ENCODE measurements at regions not wholly inside any gene's neighbourhood (a gene's known extent, or its start where the extent isn't known, plus 50 kb on each side); places are given as distances from the start of the nearest gene placed in this dataset.
"Not testable (repeated sequence)": the region's sequence is repeated elsewhere in the genome, so short reads cannot be mapped to it uniquely, and the experiment has no call there.

DNA sequence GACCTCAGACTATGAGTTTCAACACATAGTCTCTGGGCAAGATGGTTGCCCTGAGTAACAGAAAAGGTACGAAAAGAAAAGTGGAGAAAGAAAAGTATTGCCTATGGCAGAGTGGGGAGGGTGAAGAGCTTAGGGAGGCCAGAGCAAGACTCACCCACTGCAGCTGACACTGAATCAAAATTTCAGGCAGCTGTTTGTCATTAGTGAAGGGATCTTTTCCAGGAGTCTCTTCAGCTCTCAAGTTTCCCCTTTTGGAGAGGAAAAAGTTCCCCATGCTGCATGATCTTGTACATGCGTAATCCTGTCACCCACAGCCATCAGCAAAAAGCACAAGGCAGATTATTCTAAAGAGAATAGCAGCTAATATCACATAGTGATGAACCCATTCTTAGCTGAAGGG is 616.9 kb upstream of the GBE1 start:
- intact Hi-C loops (cut with DNase I) = no loop called here
- no peak for DNase-seq (ENCODE audit: low spot score)

DNA sequence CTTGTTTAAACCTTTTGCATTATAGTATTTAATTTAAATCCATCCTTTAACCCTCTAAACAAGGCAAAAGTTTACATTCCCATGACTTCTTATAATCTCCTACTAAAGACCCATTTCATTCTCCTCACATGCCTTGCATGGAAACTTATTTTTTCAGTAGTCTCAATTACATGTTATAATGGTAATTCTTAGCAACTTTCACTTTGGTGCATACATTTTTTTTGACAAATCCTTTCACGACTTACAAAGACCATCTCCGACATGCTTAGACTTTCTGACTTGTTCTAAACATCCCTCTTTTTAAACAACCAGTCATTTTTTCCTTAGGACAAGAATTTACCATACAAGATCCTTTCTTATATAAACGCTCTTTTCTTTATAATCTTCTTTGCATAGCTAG is 615.4 kb upstream of the GBE1 start:
- DNase-seq (ENCODE audit: low spot score) = no peak
- intact Hi-C loops (cut with DNase I) = no loop called here

DNA sequence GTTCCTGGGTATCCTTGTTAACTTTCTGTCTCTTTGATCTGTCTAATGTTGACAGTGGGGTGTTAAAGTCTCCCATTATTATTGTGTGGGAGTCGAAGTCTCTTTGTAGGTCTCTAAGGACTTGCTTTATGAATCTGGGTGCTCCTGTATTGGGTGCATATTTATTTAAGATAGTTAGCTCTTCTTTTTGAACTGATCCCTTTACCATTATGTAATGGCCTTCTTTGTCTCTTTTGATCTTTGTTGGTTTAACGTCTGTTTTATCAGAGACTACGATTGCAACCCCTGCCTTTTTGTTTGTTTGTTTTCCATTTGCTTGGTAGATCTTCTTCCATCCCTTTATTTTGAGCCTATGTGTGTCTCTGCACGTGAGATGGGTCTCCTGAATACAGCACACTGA is 612.4 kb upstream of the GBE1 start:
- intact Hi-C loops (cut with DNase I) = not testable (repeated sequence)

DNA sequence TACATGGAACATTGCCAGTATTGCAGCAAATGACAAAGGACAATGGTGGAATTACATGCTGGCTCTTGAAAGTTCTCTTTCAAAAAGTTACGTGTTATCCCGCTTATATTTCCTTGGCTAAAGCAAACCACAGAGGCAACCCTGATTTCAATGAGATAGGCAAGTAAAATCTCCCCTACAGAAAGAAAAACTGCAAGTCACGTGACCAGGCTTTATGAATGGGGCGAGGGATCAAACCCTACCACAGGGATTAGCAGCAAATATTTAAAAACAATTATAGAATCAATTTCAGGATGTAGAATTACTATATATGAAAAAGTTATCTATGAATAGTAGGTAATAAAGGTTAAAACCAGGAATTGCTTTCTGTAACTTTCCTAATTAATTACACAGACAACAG is 603.4 kb upstream of the GBE1 start:
- DNase-seq (ENCODE audit: low spot score) = no peak
- intact Hi-C loops (cut with DNase I) = no loop called here

More for the DNA sequence above, 612.4 kb upstream of the GBE1 start:
- not testable (repeated sequence) for DNase-seq (ENCODE audit: low spot score)

DNA sequence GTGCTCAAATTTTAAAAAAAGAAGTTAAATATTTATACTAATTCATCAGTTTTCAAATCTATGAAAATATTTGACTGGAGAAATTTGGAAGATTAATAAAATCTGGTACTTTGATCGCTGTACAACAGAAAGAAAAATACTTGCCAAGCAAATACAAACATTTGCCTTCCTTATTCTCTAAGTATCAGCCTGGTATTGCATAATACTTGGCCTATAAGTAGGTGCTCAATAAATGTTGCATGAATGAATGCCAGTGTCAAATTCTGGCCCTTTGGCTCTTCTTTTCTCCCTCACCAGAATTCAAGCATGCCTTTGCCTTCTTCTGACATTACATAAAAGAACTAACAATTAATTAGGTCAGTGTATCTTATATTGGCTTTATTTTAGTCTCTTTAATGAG is 601.7 kb upstream of the GBE1 start:
- DNase-seq (ENCODE audit: low spot score) = no peak
- intact Hi-C loops (cut with DNase I) = no loop called here

DNA sequence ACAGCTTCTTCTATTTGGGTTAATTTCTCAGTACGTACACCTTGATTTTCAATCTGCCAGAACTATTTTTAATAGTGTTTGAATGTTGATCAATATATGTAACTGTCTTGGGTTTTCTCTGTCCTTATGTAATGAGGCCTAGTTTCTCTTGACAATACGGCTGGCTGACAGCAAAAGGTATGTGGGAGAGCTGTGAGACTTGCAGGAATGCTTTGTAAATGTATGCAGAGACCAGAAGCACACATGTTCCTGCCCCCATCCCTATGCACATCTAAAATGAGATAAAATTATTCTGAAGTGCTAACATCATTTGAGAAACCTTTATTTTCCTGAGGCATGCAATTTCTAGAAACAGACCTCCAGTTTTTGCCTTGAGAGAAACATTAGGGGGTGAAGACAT is 593.8 kb upstream of the GBE1 start:
- DNase-seq (ENCODE audit: low spot score) = no peak
- intact Hi-C loops (cut with DNase I) = no loop called here

DNA sequence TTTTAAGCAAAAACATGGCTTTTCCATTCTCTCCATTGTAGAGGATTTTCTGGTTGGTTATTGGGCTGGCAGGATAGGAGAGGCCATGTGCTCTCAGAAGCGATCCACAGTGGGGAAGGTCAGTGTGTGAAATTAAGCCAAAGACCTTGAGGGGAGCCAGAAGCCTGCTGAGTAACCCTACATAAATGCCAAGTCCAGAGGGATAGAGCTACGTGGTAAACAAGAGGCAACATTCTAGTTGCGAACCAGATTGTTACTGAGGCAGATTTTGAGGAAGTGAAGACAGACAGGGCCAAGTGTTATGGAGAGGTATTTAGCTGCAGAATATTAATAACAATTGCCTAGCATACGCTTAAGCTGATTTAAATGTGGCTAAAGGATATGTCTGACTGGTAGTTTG is 592.8 kb upstream of the GBE1 start:
- intact Hi-C loops (cut with DNase I) = no loop called here
- DNase-seq (ENCODE audit: low spot score) = no peak

DNA sequence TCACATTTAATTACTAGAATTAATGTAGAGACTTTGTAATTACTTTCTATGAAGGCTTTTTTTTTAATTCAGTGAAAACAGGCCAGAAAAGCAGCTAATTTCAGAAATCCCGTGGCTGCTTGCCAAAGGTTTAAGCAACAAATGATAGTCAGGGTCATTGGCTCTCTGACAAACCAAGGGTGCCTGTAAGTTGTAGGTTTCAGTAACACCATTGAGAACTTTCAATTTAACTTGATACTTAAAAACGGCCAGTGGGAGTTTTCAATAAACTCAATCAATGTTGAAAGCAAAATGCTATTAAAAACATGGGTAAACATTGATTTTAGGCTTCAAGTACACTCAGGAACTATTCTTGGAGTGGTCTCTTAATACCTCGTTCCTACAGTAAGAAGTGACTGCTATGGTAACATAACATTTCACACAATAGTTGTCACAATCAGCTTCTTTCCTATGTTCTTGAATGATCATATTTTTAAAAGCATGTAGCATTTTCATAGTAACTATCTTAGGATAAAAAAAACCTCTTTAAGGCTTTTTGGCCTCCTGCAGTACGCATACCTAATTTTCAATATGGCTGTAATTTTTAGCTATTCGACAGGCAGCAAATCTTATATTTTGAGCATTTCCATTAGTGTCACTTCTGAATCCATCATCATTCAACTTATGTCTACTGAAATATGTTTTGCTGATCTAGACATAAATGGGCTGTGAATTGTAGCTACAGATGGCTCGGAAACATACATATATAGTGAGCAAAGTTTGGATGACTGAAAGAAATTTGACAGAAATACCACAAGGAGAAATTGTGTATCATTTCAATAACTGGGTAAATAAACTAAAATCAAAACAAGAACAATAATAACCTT is 592.1 kb upstream of the GBE1 start:
- intact Hi-C loops (cut with DNase I) = no loop called here
- DNase-seq (ENCODE audit: low spot score) = no peak

DNA sequence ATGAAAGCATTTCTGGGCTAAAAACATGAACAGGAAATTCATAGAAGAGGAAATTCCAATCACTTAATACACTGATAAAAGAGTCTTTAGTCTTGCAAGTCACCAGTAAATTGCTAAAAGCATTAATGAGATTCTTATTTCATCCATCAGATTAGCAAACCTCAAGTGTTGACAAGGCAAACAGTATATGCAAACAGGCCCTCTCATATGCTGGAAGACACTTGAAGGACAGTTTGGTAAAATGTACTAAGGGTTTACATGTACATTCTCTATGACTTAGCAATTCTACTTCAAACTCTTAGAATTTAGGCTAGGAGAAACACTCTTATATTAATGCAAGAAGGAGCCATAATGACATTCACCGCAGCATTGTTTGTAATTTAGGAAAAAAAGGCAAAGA is 586.1 kb upstream of the GBE1 start:
- intact Hi-C loops (cut with DNase I) = no loop called here
- DNase-seq (ENCODE audit: low spot score) = no peak

DNA sequence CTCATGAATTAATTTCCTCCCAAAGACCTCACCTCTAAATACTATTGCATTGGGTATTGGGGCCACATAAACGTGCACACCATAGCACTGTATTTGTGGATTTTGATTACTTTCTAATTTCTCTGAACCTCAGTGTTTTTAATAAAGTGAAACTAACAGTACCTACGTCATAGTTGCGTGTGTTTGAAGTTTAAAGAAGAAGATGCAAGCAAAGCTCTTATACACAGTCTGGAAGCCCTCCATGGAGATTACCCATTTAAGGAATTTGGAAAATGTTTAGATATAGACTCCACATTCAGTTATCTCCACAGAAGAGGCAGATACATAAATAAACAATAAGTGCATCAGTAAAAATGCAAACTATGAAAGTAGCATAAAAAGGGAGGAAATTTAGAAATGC is 581.1 kb upstream of the GBE1 start:
- intact Hi-C loops (cut with DNase I) = no loop called here

DNA sequence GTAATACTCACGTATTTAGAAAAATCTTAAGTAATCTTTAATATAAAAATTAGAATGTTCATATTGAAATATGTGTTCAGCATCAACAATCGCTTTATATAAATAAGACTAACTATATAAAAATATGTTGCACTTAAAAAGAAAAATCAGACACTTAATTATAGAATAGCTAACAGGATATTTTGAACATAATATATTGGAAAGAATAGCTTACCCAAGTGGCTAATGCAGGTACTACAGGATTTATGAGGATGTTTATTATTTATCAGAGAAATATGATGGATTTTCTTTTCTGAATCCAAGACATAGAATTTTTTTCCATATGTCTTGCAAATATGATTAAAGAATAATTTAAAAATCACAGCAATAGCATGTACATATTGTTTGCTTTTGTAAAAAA is 567.9 kb upstream of the GBE1 start:
- intact Hi-C loops (cut with DNase I) = no loop called here
- no peak for DNase-seq (ENCODE audit: low spot score)

More for the DNA sequence above, 581.1 kb upstream of the GBE1 start:
- no peak for DNase-seq (ENCODE audit: low spot score)

DNA sequence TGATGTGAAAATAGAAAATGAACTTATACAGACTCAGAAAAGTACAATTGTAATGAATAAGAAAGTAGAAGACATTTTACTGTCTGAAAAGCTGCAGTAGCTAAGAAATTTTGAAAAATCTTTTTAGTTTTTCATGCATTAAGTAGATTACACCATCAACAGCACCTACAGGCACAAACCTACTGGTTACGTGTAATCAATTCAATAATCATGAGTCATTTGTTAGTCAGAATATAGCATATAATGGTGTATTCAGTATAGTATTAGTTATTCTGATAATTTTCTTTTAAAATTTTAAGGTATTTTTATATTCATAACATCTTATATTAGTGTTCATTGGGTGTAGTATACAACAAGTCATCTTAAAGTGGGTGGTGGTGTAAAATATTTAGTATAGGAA is 550.5 kb upstream of the GBE1 start:
- intact Hi-C loops (cut with DNase I) = no loop called here
- no peak for DNase-seq (ENCODE audit: low spot score)

DNA sequence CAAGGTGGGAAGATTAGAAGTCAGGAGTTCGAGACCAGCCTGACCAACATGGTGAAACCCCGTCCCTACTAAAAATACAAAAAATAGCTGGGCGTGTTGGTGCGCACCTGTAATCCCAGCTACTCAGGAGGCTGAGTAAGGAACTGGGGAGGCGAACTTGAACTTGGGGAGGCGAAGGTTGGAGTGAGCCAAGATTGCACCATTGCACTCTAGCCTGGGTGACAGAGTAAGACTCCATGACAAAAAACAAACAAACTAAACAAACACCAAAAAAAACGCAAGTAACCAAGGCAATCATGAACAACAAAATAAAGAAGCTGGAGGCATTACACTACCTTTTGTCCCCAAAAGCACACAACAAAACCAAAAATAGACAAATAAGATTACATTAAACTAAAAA is 547.3 kb upstream of the GBE1 start:
- DNase-seq (ENCODE audit: low spot score) = no peak
- intact Hi-C loops (cut with DNase I) = no loop called here

DNA sequence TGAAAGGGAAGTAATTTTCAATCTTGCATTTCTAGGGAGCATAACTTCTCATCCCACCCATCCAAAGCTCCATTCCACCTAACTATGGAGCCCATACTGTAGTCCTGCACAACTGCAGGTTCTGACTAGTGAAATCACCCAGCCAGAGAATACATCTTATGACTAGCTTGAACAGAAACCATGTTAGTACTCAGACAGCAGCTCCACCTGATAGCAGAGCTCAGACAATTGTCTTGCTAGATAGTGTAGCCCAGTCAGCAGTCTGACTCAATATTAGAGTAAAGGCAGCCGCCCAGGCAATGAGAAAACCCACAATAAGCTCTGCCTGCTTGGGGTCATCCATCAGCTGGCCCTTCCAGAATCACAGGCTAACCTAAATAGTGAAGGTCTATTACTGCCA is 544.7 kb upstream of the GBE1 start:
- no peak for DNase-seq (ENCODE audit: low spot score)
- intact Hi-C loops (cut with DNase I) = no loop called here

DNA sequence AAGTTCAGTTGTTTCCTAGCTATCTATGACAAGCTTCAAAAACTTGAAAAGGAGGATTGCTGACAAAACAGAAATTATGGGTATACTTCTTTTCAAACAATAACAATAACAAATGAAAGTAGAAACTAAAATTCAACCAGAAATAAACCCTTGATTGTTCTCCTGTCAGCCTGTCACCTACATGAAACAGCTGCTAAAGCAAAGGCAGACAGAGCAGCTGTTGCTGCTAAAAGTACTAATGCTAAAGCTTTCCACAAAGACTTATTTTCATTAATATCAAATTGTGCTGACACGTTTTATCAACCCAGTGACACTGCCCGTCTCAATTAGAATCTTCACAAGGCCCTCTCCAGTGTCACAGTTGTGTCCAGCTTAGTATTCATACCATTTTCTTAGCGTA is 533.2 kb upstream of the GBE1 start:
- intact Hi-C loops (cut with DNase I) = no loop called here
- DNase-seq (ENCODE audit: low spot score) = no peak

DNA sequence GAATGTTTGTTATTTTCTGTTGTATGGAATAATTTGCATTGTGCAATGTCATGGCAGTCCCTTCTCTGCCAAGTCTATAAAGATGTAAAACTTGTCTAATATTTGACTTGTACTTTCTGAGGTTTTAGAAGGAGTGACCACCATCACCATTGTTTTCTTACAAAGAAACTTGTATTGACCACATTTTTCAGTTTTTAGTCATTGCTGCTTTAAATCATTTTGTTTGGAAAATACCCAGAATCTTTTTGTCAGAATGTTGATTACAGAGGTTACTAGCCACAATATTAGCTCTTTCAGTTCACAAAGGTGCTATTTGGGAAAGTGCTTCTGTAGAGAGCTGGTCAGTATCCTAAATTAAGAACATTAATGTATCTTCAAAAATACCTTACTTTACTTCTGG is 532.4 kb upstream of the GBE1 start:
- intact Hi-C loops (cut with DNase I) = no loop called here
- no peak for DNase-seq (ENCODE audit: low spot score)

DNA sequence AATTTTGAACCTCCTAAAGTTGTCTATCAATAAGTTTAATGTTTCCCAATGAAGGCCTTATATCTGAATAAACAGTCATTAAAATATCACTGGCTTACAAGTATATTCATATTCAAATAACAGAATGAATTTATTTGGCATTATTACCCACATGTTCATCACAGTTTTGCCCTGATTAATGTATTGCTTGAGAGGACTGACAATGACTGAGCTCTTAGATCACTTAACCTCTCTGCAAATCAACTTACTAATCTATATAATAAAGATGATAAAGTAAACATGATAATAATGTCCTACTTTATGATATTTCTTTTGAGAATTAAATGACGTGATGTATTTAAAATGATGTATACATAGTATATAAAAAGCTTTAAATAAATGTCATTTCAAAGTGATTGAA is 532.0 kb upstream of the GBE1 start:
- intact Hi-C loops (cut with DNase I) = no loop called here
- no peak for DNase-seq (ENCODE audit: low spot score)

DNA sequence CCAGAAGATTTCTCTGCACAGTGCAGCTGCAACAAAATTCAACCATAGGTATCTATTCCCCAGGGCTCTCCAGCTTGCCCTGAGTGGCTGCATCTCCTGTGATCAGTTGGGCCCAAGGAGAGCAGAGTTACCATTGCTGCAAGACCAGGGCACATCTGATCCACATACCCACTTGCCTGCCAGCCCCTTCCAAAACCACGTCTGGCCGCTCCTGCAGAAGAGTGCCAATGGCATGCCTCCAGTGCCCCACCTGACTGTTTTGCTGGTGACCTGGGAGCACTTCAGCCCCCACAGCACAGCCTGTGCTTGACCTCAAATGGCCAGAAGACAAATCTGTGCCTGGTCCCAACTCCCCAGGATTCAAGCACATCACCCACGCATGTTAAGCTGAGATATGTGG is 526.1 kb upstream of the GBE1 start:
- intact Hi-C loops (cut with DNase I) = no loop called here
- no peak for DNase-seq (ENCODE audit: low spot score)

DNA sequence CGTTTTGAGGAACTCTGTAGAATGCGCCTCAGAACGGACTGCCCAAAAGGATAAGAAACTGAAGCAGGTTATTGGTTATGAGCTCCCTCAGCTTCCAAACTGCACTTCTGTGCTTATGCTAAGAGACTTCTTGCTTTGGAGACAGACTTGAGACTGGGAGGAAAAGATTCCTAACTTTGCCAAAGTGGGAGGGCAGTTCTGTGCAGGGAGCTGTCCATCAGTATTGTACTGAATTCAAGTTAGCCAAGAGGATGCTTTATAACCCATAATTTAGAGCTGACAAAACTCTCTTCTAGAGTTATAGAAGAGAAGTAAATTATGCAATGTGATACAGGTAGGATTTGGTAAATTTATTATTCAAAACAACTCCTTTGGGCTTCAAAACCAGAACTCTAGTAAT is 519.8 kb upstream of the GBE1 start:
- intact Hi-C loops (cut with DNase I) = no loop called here
- DNase-seq (ENCODE audit: low spot score) = no peak

DNA sequence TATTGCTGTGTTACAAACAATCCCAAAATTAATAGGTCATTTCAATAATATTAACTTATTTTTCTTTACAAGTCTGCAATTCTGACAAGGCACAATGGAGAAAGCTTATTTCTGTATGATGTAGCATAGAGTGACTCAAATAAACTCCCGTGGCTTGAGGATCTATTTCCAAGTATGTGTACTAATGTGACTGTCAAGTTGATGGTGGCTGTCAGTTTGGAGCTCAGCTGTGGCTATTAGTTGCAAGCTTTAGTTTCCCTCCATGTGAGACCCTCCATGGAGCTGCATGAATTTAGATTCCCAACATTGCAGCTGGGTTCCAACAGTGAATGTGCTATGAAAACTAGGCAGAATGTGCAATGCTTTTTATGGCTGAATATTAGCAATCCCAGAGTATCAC is 515.5 kb upstream of the GBE1 start:
- intact Hi-C loops (cut with DNase I) = no loop called here
- DNase-seq (ENCODE audit: low spot score) = no peak

DNA sequence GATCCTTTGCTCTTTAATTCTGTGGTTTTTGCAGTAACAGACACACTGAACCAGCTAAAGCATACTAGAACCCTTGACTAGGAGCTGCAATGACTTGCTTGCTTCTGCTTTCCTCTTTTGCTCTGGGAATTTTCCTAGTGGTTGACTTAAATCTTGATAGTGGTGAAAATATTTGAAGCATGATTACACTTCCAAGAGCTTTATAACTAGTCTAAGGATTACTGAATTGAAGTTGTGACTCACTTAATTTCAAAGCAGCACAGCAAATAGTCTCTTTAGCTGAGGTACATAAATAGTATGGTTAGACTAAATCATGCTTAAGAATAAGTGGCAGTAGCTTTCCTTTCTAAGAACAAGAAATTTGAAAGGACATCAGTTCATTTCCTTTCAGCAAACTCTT is 513.5 kb upstream of the GBE1 start:
- no peak for DNase-seq (ENCODE audit: low spot score)
- intact Hi-C loops (cut with DNase I) = no loop called here

DNA sequence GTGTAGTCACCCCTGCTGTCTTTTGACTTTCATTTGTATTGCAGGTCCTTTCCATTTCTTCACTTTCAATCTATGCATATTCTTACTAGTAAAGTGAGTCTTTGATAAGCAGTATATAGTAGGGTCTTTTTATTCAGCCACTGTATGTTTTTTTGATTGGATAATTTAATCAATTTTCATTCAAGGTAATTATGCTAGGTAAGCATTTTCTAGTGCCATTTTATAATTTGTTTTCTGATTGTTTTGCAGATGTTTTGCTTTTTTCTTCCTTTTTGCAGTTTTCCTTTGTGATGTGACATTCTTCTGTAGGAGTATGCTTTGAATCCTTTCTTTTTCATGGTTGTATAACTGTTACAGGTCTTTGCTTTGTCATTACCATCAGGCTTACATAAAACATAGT is 504.3 kb upstream of the GBE1 start:
- intact Hi-C loops (cut with DNase I) = no loop called here
- DNase-seq (ENCODE audit: low spot score) = no peak
